SK-N-SH (cell line): ENCODE measurements at regions not wholly inside any gene's neighbourhood (a gene's known extent, or its start where the extent isn't known, plus 50 kb on each side); places are given as distances from the start of the nearest gene placed in this dataset.

Experiments
- CTCF ChIA-PET: fragments of 300-600, 350-600 bp; formaldehyde crosslinking; extraction: SDS; loops from one replicate; lab custom pipeline; 2021; lab: Yijun Ruan, JAX
- POLR2A ChIA-PET: fragments of 350-600 bp; sonication (Branson Sonifier 250); formaldehyde crosslinking; extraction: SDS; loops from one replicate; lab custom pipeline; 2020; ENCODE audit warnings: antibody characterized with exemption, inconsistent platforms; lab: Yijun Ruan, JAX
- DNase-seq: peaks from one replicate; pipeline ENCODE4 v3.0.0; 2012
- H2AFZ ChIP-seq: fragments of 200-600 bp; sonication (generic); 2 replicates; pipeline ENCODE4 v1.8.1; 2016; ENCODE audit warnings: antibody characterized with exemption, mild to moderate bottlenecking, low read depth
- H3F3A ChIP-seq: fragments of 200-600 bp; sonication (generic); replicated peaks from 2 replicates; pipeline ENCODE3; 2016; ENCODE audit warnings: antibody characterized with exemption, mild to moderate bottlenecking; ENCODE audit not compliant: insufficient read depth
- H3K27ac ChIP-seq, 2 experiments: fragments of 200-500 bp in 1 of 2; fragments of 200-600 bp in 1 of 2; sonication (Bioruptor generic) in 1 of 2; sonication (generic), shearing (Covaris generic) in 1 of 2; 2 replicates each; pipeline versions ENCODE4 v1.5.1 to v1.6.1; 2014 to 2016; ENCODE audit warnings: low read depth in 2 of 2, inconsistent platforms in 1 of 2, low read length in 1 of 2, mild to moderate bottlenecking in 1 of 2, mixed read lengths in 1 of 2
- H3K27me3 ChIP-seq: fragments of 200-600 bp; sonication (generic), shearing (Covaris generic); 2 replicates; pipeline ENCODE4 v1.6.1; 2016; ENCODE audit warnings: mixed run types; ENCODE audit not compliant: insufficient read depth
- H3K36me3 ChIP-seq, 2 experiments: fragments of 200-500 bp in 1 of 2; fragments of 200-600 bp in 1 of 2; sonication (Bioruptor generic) in 1 of 2; sonication (generic) in 1 of 2; replicated peaks in 1 of 2; 2 replicates each; pipeline versions ENCODE3 to v1.5.1; 2014 to 2016; ENCODE audit warnings: low read length in 1 of 2, mild to moderate bottlenecking in 1 of 2; ENCODE audit not compliant: insufficient read depth in 2 of 2, control insufficient read depth in 1 of 2
- H3K4me1 ChIP-seq, 2 experiments: fragments of 200-500 bp in 1 of 2; fragments of 200-600 bp in 1 of 2; sonication (Bioruptor generic) in 1 of 2; sonication (generic), shearing (Covaris generic) in 1 of 2; 2 replicates each; pipeline versions ENCODE4 v1.5.1 to v1.6.1; 2014 to 2016; ENCODE audit warnings: low read depth in 1 of 2, low read length in 1 of 2, mixed run types in 1 of 2; ENCODE audit not compliant: insufficient read depth in 2 of 2, control insufficient read depth in 1 of 2
- H3K4me2 ChIP-seq: fragments of 200-600 bp; sonication (generic), shearing (Covaris generic); 2 replicates; pipeline ENCODE4 v1.6.1; 2017; ENCODE audit warnings: mixed run types
- H3K4me3 ChIP-seq, 2 experiments: fragments of 200-500 bp in 1 of 2; fragments of 200-600 bp in 1 of 2; sonication (Bioruptor generic) in 1 of 2; sonication (generic), shearing (Covaris generic) in 1 of 2; 2 replicates each; pipeline versions ENCODE4 v1.5.1 to v1.8.1; 2014 to 2016; ENCODE audit warnings: low read depth in 2 of 2, inconsistent platforms in 1 of 2, low read length in 1 of 2, mild to moderate bottlenecking in 1 of 2, mixed read lengths in 1 of 2, moderate library complexity in 1 of 2
- H3K79me2 ChIP-seq: fragments of 200-600 bp; sonication (generic); 2 replicates; pipeline ENCODE4 v1.8.1; 2017; ENCODE audit warnings: mild to moderate bottlenecking; ENCODE audit not compliant: insufficient read depth
- H3K9ac ChIP-seq: fragments of 200-600 bp; sonication (generic); 2 replicates; pipeline ENCODE4 v1.6.1; 2017; ENCODE audit warnings: mixed run types
- H3K9me2 ChIP-seq: fragments of 200-600 bp; sonication (generic); 2 replicates; pipeline ENCODE4 v1.6.1; 2017; ENCODE audit warnings: mixed run types
- H3K9me3 ChIP-seq: fragments of 200-600 bp; sonication (generic); 2 replicates; pipeline ENCODE4 v1.6.1; 2017; ENCODE audit warnings: mixed run types, mild to moderate bottlenecking, moderate library complexity
- H4K20me1 ChIP-seq: fragments of 200-600 bp; sonication (generic); 2 replicates; pipeline ENCODE4 v1.6.1; 2017; ENCODE audit warnings: mild to moderate bottlenecking, mixed run types; ENCODE audit not compliant: insufficient read depth
- EP300 ChIP-seq, 2 experiments: IDR thresholded peaks; 2 replicates each; pipeline versions ENCODE4 v1.4.0 to v1.6.1; 2012; ENCODE audit warnings: borderline replicate concordance in 1 of 2, low read depth in 1 of 2, low read length in 1 of 2
- EZH2phosphoT487 ChIP-seq: fragments of 200-600 bp; sonication (generic); IDR thresholded peaks from 2 replicates; pipeline ENCODE4 v1.6.1; 2017; ENCODE audit warnings: low read depth, mixed run types, mild to moderate bottlenecking, antibody characterized with exemption, moderate library complexity, borderline replicate concordance
- FOXJ3 ChIP-seq: sonication (generic); formaldehyde crosslinking; IDR thresholded peaks from 2 replicates; pipeline ENCODE4 v1.5.1; 2020; ENCODE audit warnings: mild to moderate bottlenecking, missing genetic modification reagents
- FOXM1 ChIP-seq: IDR thresholded peaks from 2 replicates; pipeline ENCODE4 v1.4.0; 2012; ENCODE audit warnings: low read depth, mild to moderate bottlenecking
- GABPA ChIP-seq: IDR thresholded peaks from 2 replicates; pipeline ENCODE4 v1.4.0; 2012; ENCODE audit warnings: low read depth, mild to moderate bottlenecking
- GATA2 ChIP-seq: sonication (generic); formaldehyde crosslinking; IDR thresholded peaks from 2 replicates; pipeline ENCODE4 v1.5.0; 2020; ENCODE audit warnings: mild to moderate bottlenecking, missing genetic modification reagents
- JUND ChIP-seq: IDR thresholded peaks from 2 replicates; pipeline ENCODE4 v1.4.0; 2012
- MXI1 ChIP-seq: IDR thresholded peaks from 2 replicates; pipeline ENCODE4 v1.6.1; 2012; ENCODE audit warnings: mild to moderate bottlenecking, low read depth, low read length, improper control_type of control experiment
- NFIC ChIP-seq: IDR thresholded peaks from 2 replicates; pipeline ENCODE4 v1.4.0; 2012; ENCODE audit warnings: borderline replicate concordance
- RAD21 ChIP-seq: IDR thresholded peaks from 2 replicates; pipeline ENCODE4 v1.6.1; 2012; ENCODE audit warnings: mild to moderate bottlenecking, low read length
- RXRA ChIP-seq: IDR thresholded peaks from 2 replicates; pipeline ENCODE4 v1.4.0; 2012; ENCODE audit warnings: low read depth, mild to moderate bottlenecking, borderline replicate concordance
- SMC3 ChIP-seq: IDR thresholded peaks from 2 replicates; pipeline ENCODE4 v1.6.1; 2012; ENCODE audit warnings: low read depth, low read length, improper control_type of control experiment
- TEAD4 ChIP-seq: IDR thresholded peaks from 2 replicates; pipeline ENCODE4 v1.4.0; 2012; ENCODE audit warnings: mild to moderate bottlenecking, borderline replicate concordance; ENCODE audit not compliant: insufficient read depth
- YY1 ChIP-seq: IDR thresholded peaks from 2 replicates; pipeline ENCODE4 v1.4.0; 2012; ENCODE audit warnings: low read depth, mild to moderate bottlenecking
- WGBS: methylation state at CpG from one replicate; pipeline ENCODE4 v1.1.6; 2017; ENCODE audit warnings: low lambda C conversion rate; 5-methylcytosine and 5-hydroxymethylcytosine counted together
- TF ChIP-seq, protein P1 (sequence below): IDR thresholded peaks from 2 replicates; pipeline ENCODE4 v1.4.0; 2012; ENCODE audit warnings: low read depth
- TF ChIP-seq, protein P2 (sequence below): fragments of 200-600 bp; sonication (generic); IDR thresholded peaks from 2 replicates; pipeline ENCODE4 v1.6.1; 2017; ENCODE audit warnings: antibody characterized with exemption, mild to moderate bottlenecking, moderate library complexity
- TF ChIP-seq, protein P3 (sequence below): IDR thresholded peaks from 2 replicates; pipeline ENCODE4; 2012
- TF ChIP-seq, protein P4 (sequence below): IDR thresholded peaks from 2 replicates; pipeline ENCODE4 v1.4.0; 2012; ENCODE audit warnings: low read depth, borderline replicate concordance
- TF ChIP-seq, protein P5 (sequence below): fragments of 150-350 bp; IDR thresholded peaks from 2 replicates; pipeline ENCODE4 v1.6.1; 2017; ENCODE audit warnings: antibody characterized with exemption, low read length, low read depth, borderline replicate concordance
- TF ChIP-seq, protein P6 (sequence below): fragments of 150-350 bp; IDR thresholded peaks from 2 replicates; pipeline ENCODE4 v1.6.1; 2016; ENCODE audit warnings: mild to moderate bottlenecking, low read depth, low read length

DNA sequence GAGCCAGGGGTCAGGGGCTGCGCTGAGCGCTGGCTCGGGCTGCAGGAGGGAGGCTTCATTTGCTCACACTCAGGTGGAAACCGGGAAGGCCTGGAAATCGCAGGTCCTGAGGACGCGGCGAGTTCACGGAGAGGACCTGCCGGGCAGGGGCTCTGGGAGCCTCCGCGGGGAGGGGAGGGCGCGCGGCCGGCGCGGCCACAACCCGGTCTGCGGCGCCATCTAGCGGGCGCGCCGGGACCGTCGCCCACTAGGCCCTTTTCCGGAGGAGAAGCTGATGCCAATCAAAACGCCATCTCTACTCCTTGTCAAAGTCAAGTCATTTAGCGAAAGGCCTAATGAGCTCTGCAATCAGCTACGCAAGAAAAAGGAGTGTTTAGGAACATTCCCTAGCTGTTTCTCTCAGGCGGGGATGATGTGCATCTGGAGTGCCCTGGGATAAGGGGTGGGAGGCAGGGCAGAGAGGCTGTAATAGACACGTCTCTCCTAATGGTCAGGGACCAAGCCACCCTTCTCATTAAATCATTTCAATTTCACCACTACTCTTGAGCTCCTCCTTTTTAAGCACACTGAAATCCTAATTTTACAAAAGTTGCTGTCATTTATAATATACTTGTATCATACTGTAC is 885.8 kb upstream of the TMEM132C start:
- no peak overlapping the region for H3K4me2 ChIP-seq
- DNase-seq, result peak; percentile 88
- no peak overlapping the region for H3K27ac ChIP-seq
- H3K4me1 ChIP-seq, result peaks cover 0 to 2% of the 10 kb centered on the region in 2 experiments; a peak in 1 of 4 replicates
- H3K79me2 ChIP-seq, result no peaks in the 10 kb centered on the region
- TF ChIP-seq RAD21 (peak; percentile 78), SMC3 (peak; percentile 39; the same call in 1 of the 2 replicates)
- TF ChIP-seq, protein P1, sequence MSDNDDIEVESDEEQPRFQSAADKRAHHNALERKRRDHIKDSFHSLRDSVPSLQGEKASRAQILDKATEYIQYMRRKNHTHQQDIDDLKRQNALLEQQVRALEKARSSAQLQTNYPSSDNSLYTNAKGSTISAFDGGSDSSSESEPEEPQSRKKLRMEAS, result no peak
- TF ChIP-seq, protein P2, sequence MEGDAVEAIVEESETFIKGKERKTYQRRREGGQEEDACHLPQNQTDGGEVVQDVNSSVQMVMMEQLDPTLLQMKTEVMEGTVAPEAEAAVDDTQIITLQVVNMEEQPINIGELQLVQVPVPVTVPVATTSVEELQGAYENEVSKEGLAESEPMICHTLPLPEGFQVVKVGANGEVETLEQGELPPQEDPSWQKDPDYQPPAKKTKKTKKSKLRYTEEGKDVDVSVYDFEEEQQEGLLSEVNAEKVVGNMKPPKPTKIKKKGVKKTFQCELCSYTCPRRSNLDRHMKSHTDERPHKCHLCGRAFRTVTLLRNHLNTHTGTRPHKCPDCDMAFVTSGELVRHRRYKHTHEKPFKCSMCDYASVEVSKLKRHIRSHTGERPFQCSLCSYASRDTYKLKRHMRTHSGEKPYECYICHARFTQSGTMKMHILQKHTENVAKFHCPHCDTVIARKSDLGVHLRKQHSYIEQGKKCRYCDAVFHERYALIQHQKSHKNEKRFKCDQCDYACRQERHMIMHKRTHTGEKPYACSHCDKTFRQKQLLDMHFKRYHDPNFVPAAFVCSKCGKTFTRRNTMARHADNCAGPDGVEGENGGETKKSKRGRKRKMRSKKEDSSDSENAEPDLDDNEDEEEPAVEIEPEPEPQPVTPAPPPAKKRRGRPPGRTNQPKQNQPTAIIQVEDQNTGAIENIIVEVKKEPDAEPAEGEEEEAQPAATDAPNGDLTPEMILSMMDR, result peak; percentile 59
- peak overlapping the region; percentile 17 to 41; a peak in 3 of 4 replicates for H3K4me3 ChIP-seq
- WGBS, result 4% methylated on average over 21 of the region's 33 CpGs
- no peaks in the 10 kb centered on the region for H3K9me3 ChIP-seq
- no peak overlapping the region for H3K9ac ChIP-seq
- ChIA-PET CTCF (interaction anchor here (0.6 to 5.4 kb wide), 50 partner anchors 9 to 1829 kb away, joined by 3 to 57 read pairs (median 4); no protein-coding TSS in a partner anchor), POLR2A (no interaction called here)
- H3K36me3 ChIP-seq, result no peaks in the 10 kb centered on the region
- no peaks in the 10 kb centered on the region for H3K9me2 ChIP-seq
- no peaks in the 10 kb centered on the region for H3K27me3 ChIP-seq
- no peak overlapping the region for H2AFZ ChIP-seq
- H3F3A ChIP-seq, result no peaks in the 10 kb centered on the region
- no peaks in the 10 kb centered on the region for H4K20me1 ChIP-seq

DNA sequence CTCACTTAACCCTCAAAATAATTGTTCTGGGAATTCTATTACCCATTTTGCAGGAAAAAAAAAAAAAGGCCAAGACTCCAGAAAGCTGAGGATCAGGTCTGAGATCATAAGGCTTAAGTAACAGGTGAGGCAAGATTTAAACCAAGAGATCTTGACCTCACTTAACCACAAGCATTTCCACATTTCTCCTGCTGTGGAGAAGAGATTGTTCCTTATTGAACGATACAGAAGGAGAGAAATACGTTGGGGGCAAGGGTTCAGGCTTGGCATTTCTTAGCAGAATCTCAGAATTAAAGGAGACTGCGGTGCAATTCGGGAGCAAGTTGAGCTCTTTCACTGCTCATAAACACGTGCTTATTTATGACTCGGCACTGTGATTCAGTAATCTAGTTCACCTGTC is 885.3 kb upstream of the TMEM132C start:
- Histone ChIP-seq H3K27ac (no peak overlapping the region), H3K27me3 (no peaks in the 10 kb centered on the region), H3K79me2 (no peaks in the 10 kb centered on the region), H3K4me1 (peaks cover 0 to 2% of the 10 kb centered on the region in 2 experiments; a peak in 1 of 4 replicates), H4K20me1 (no peaks in the 10 kb centered on the region), H3F3A (no peaks in the 10 kb centered on the region), H3K9ac (no peak overlapping the region), H3K9me2 (no peaks in the 10 kb centered on the region), H3K4me2 (no peak overlapping the region), H3K4me3 (no peak overlapping the region), H3K9me3 (no peaks in the 10 kb centered on the region), H3K36me3 (no peaks in the 10 kb centered on the region), H2AFZ (no peak overlapping the region)
- no peak for DNase-seq
- CTCF ChIA-PET, result interaction anchor here (0.6 to 5.4 kb wide), 50 partner anchors 9 to 1830 kb away, joined by 3 to 57 read pairs (median 4); no protein-coding TSS in a partner anchor
- WGBS, result 45% methylated on average over 6 of the region's 6 CpGs
- POLR2A ChIA-PET, result no interaction called here
- TF ChIP-seq FOXM1, result no peak
- TF ChIP-seq GATA2, result no peak
- TF ChIP-seq, protein P3, sequence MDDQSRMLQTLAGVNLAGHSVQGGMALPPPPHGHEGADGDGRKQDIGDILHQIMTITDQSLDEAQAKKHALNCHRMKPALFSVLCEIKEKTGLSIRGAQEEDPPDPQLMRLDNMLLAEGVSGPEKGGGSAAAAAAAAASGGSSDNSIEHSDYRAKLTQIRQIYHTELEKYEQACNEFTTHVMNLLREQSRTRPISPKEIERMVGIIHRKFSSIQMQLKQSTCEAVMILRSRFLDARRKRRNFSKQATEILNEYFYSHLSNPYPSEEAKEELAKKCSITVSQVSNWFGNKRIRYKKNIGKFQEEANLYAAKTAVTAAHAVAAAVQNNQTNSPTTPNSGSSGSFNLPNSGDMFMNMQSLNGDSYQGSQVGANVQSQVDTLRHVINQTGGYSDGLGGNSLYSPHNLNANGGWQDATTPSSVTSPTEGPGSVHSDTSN, result no peak
- TF ChIP-seq GABPA, result no peak
- TF ChIP-seq JUND, result no peak
- TF ChIP-seq, protein P4, sequence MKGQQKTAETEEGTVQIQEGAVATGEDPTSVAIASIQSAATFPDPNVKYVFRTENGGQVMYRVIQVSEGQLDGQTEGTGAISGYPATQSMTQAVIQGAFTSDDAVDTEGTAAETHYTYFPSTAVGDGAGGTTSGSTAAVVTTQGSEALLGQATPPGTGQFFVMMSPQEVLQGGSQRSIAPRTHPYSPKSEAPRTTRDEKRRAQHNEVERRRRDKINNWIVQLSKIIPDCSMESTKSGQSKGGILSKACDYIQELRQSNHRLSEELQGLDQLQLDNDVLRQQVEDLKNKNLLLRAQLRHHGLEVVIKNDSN, result no peak
- TF ChIP-seq NFIC, result no peak
- no peak for TF ChIP-seq MXI1
- no peak for TF ChIP-seq YY1
- TF ChIP-seq FOXJ3 (CRISPR knock-in tag), result no peak
- TF ChIP-seq RXRA, result no peak
- TF ChIP-seq RAD21, result no peak
- TF ChIP-seq TEAD4, result no peak
- TF ChIP-seq, protein P5, sequence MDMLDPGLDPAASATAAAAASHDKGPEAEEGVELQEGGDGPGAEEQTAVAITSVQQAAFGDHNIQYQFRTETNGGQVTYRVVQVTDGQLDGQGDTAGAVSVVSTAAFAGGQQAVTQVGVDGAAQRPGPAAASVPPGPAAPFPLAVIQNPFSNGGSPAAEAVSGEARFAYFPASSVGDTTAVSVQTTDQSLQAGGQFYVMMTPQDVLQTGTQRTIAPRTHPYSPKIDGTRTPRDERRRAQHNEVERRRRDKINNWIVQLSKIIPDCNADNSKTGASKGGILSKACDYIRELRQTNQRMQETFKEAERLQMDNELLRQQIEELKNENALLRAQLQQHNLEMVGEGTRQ, result no peak
- no peak for TF ChIP-seq EP300 (IDR thresholded peaks at IDR 0.05; ENCODE audit: borderline replicate concordance in 1 of 2, low read depth in 1 of 2, low read length in 1 of 2)
- TF ChIP-seq, protein P6, sequence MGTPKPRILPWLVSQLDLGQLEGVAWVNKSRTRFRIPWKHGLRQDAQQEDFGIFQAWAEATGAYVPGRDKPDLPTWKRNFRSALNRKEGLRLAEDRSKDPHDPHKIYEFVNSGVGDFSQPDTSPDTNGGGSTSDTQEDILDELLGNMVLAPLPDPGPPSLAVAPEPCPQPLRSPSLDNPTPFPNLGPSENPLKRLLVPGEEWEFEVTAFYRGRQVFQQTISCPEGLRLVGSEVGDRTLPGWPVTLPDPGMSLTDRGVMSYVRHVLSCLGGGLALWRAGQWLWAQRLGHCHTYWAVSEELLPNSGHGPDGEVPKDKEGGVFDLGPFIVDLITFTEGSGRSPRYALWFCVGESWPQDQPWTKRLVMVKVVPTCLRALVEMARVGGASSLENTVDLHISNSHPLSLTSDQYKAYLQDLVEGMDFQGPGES, result no peak
- TF ChIP-seq EZH2phosphoT487, result no peak
